ENCODE measurements at regions not wholly inside any gene's neighbourhood (a gene's known extent, or its start where the extent isn't known, plus 50 kb on each side); places are given as distances from the start of the nearest gene placed in this dataset.

DNA sequence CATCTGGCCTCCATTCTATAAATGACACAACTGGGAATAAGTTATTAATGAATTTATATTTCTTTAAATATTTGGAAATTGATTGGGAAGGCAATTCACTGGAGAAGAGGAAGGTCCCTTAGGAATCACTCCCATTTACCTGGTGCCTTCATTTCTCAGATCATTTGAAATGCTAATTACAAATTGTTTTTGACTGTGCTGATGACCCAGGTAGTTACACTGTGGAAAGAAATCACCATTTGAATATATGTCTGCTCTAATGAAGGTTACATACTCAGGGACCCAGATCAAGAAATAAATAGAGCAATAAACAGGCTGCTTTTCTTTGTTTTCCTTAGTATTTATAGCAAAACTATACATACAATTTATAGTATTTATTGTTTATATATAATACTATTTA, 1759.1 kb downstream of the ARAP2 start:
- TF ChIP-seq POLR2A (IDR thresholded peaks at IDR 0.05; ENCODE audit: low read length) (no peak), GATA1 (IDR thresholded peaks at IDR 0.05; ENCODE audit: low read depth, low read length) (no peak)
